ENCODE measurements at regions not wholly inside any gene's neighbourhood (a gene's known extent, or its start where the extent isn't known, plus 50 kb on each side); places are given as distances from the start of the nearest gene placed in this dataset.

DNA sequence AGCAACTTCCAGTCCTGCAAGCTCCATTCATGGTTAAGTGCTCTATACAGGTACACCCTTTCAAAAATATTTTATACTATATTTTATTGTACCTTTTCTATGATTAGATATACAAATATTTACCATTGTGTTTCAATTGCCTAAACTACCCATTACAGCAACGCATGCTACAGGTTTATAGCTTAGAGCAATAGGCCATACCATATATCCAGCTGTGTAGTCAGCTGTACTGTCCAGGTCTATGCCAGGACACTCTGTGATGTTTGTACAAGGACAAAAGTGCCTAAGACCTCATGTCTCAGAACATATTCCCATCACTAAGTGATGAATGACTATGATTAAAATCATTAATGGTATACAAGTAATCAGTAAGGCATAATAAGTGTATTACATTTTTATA is 368.7 kb downstream of the CMPK2 start:
- H3K4me3 ChIP-seq: no peak overlapping the region
- H3K9me3 ChIP-seq: no peaks in the 10 kb centered on the region
- TF ChIP-seq, protein P1, sequence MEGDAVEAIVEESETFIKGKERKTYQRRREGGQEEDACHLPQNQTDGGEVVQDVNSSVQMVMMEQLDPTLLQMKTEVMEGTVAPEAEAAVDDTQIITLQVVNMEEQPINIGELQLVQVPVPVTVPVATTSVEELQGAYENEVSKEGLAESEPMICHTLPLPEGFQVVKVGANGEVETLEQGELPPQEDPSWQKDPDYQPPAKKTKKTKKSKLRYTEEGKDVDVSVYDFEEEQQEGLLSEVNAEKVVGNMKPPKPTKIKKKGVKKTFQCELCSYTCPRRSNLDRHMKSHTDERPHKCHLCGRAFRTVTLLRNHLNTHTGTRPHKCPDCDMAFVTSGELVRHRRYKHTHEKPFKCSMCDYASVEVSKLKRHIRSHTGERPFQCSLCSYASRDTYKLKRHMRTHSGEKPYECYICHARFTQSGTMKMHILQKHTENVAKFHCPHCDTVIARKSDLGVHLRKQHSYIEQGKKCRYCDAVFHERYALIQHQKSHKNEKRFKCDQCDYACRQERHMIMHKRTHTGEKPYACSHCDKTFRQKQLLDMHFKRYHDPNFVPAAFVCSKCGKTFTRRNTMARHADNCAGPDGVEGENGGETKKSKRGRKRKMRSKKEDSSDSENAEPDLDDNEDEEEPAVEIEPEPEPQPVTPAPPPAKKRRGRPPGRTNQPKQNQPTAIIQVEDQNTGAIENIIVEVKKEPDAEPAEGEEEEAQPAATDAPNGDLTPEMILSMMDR (IDR thresholded peaks at IDR 0.05): no peak
- no peaks in the 10 kb centered on the region for H3K27me3 ChIP-seq
- no peak overlapping the region for H3K9ac ChIP-seq (ENCODE audit: low read depth in 2 of 2, low read length in 2 of 2)
- DNase-seq: no peak
- no peaks in the 10 kb centered on the region for H3K4me1 ChIP-seq
- intact Hi-C loops (cut with DNase I): no loop called here
- no peak overlapping the region for H3K27ac ChIP-seq
- H3K36me3 ChIP-seq: no peaks in the 10 kb centered on the region

DNA sequence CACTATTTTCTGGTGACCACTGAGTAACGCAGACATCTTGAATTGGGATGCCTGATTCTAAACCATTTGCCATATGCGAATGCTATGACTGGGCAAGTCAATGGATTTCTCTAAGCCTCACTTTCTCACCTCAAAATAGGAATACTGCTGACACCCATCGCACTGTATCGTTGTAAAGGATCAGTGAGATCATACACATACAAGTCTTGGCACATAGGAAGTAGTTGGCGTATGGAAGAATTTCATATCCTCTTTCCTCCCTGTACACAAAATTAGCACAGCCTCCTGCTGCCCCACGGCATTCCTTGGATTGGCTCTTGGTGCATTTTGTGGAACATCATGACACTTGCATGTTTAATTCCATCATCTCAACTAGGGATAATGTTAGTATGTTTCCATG is 366.9 kb downstream of the CMPK2 start:
- DNase-seq: no peak
- Histone ChIP-seq H3K9ac (ENCODE audit: low read depth in 2 of 2, low read length in 2 of 2) (no peak overlapping the region), H3K27me3 (no peaks in the 10 kb centered on the region), H3K4me1 (no peaks in the 10 kb centered on the region), H3K4me3 (no peak overlapping the region), H3K9me3 (no peaks in the 10 kb centered on the region), H3K36me3 (no peaks in the 10 kb centered on the region), H3K27ac (no peak overlapping the region)
- intact Hi-C loops (cut with DNase I): no loop called here
- TF ChIP-seq, protein P1 (IDR thresholded peaks at IDR 0.05): no peak

DNA sequence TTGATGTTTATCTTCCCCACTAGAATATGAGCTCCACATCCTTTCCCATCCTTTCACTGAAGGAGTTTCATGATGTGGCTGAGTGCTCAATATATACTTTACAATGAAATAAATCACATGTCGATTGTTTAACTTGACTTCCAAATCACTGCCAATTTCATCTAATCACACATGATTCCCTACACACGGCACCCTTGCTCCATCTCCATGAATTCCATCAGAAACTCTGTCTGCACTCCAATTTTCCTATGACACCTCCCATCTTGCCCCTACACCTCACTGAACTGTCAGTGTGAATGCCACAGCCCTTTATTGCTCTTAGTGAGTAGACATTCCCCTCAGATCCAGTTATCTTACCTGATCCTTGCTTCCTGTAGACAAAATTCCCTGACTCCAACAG is 366.0 kb downstream of the CMPK2 start:
- H3K27ac ChIP-seq: no peak overlapping the region
- intact Hi-C loops (cut with DNase I): no loop called here
- H3K4me1 ChIP-seq: no peaks in the 10 kb centered on the region
- H3K36me3 ChIP-seq: no peaks in the 10 kb centered on the region
- no peak overlapping the region for H3K4me3 ChIP-seq
- DNase-seq: no peak
- TF ChIP-seq, protein P1 (IDR thresholded peaks at IDR 0.05): no peak
- H3K9ac ChIP-seq (ENCODE audit: low read depth in 2 of 2, low read length in 2 of 2): no peak overlapping the region
- no peaks in the 10 kb centered on the region for H3K9me3 ChIP-seq
- no peaks in the 10 kb centered on the region for H3K27me3 ChIP-seq

DNA sequence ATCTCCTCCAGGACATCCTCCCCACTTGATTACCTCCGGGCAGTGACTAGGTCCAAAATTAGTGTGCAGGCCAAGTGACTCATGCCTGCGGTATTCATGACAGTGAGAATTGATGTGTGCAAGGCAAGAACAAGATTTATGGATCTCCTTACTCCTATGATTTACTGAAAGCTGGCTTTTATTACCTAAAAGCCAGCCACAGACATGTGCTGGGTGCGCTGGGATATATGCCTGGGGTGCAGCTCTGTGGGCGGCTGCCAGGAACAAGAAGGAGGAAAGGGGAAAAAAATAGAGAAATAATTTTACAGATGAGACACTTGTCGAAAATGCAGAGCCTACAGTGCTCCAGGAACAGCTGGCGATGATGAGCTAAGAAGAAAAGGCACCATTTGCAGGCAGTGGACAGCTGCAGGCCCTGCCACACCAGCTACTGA is 359.3 kb downstream of the CMPK2 start:
- Histone ChIP-seq H3K9ac (ENCODE audit: low read depth in 2 of 2, low read length in 2 of 2) (no peak overlapping the region), H3K9me3 (no peaks in the 10 kb centered on the region), H3K4me1 (no peaks in the 10 kb centered on the region), H3K36me3 (no peaks in the 10 kb centered on the region), H3K27me3 (no peaks in the 10 kb centered on the region), H3K27ac (no peak overlapping the region), H3K4me3 (no peak overlapping the region)
- intact Hi-C loops (cut with DNase I): no loop called here
- TF ChIP-seq, protein P1 (IDR thresholded peaks at IDR 0.05): no peak
- no peak for DNase-seq

DNA sequence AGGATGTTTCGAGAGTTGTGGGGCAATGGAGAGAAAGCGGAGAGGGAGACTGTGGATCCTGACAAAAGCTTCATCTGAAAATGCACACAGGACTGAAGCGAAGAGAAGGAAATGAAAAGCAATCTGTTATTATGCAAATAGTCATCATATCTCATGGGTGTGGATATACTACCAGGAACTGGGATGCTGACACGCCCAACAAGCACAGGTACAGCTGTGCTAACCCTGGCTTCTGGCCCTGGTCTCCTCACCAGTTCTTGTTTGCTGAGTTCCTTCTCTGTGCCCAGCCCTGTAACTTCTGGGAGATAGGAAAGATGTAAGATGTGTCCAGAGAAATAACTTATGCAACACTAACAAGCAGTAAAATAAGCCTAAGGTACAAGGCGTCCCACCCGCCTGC is 358.8 kb downstream of the CMPK2 start:
- Histone ChIP-seq H3K4me1 (no peaks in the 10 kb centered on the region), H3K36me3 (no peaks in the 10 kb centered on the region), H3K4me3 (no peak overlapping the region), H3K9ac (ENCODE audit: low read depth in 2 of 2, low read length in 2 of 2) (no peak overlapping the region), H3K9me3 (no peaks in the 10 kb centered on the region), H3K27ac (no peak overlapping the region), H3K27me3 (no peaks in the 10 kb centered on the region)
- peak; percentile 24 for DNase-seq
- intact Hi-C loops (cut with DNase I): no loop called here
- TF ChIP-seq, protein P1 (IDR thresholded peaks at IDR 0.05): no peak

DNA sequence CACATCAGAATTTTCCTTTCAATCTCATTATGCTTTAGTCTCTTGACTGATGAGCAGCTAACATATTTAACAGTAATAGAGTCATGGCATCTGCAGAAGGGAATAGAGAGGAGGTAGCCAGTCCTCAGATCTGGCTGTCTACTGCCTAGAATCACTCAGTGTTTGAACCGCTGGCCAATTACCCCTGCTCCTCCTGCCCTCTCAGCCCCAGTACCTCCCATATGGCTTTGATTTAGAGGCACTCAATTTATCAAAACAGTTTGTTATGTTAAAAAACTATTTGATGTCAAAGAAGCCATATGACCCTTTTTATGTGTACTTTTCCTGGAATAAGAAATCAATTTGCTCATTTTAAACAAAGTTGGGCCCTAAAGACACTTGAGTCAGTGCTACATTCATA is 355.2 kb downstream of the CMPK2 start:
- H3K4me1 ChIP-seq: no peaks in the 10 kb centered on the region
- TF ChIP-seq, protein P1 (IDR thresholded peaks at IDR 0.05): no peak

More for the DNA sequence above, 355.2 kb downstream of the CMPK2 start:
- Histone ChIP-seq H3K27me3 (no peaks in the 10 kb centered on the region), H3K9me3 (no peaks in the 10 kb centered on the region), H3K4me3 (no peak overlapping the region), H3K36me3 (no peaks in the 10 kb centered on the region), H3K27ac (no peak overlapping the region), H3K9ac (ENCODE audit: low read depth in 2 of 2, low read length in 2 of 2) (no peak overlapping the region)
- no peak for DNase-seq
- intact Hi-C loops (cut with DNase I): no loop called here
